NB4 (cell line): ENCODE measurements at regions not wholly inside any gene's neighbourhood (a gene's known extent, or its start where the extent isn't known, plus 50 kb on each side); places are given as distances from the start of the nearest gene placed in this dataset.

Experiments
- CTCF ChIP-seq: IDR thresholded peaks from one replicate; pipeline ENCODE4 v1.5.1; 2012; ENCODE audit warnings: low read depth, low read length
- MYC ChIP-seq: IDR thresholded peaks from 2 replicates; pipeline ENCODE4 v1.6.1; 2011; ENCODE audit warnings: low read depth, low read length
- POLR2A ChIP-seq: IDR thresholded peaks from 2 replicates; pipeline ENCODE4 v1.6.1; 2011; ENCODE audit warnings: mild to moderate bottlenecking; ENCODE audit not compliant: insufficient read length; ENCODE audit errors: extremely low read depth
- TF ChIP-seq, protein P1 (sequence below): IDR thresholded peaks from 2 replicates; pipeline ENCODE4 v1.6.1; 2011; ENCODE audit warnings: low read depth, low read length

DNA sequence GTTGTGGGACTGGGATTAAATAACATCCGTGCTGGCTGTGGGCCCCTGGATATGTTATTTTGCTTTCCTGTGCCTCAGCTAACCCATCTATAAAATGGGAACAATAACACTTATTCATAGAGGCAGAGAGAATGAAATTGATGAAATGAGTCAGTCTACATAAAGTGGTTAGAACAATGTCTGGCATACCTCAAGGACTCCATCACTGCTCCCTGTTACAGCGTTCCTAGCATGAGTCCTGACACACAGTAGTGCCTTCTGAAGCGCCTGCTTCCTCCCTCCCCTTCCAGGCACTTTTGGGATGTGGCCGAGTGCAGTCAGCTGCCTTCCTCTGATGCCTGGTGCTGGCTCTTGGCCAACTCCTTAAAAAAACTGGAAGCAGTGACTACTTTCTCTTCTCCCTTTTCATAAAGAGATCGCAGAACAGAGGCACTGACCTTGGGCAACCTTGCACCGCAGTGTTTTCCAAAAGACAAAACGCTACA lies 108.4 kb upstream of the ZMIZ1 start:
- no peak for TF ChIP-seq POLR2A
- TF ChIP-seq CTCF, result no peak
- TF ChIP-seq, protein P1, sequence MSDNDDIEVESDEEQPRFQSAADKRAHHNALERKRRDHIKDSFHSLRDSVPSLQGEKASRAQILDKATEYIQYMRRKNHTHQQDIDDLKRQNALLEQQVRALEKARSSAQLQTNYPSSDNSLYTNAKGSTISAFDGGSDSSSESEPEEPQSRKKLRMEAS, result no peak
- TF ChIP-seq MYC, result no peak
